GM19452 (cell line): ENCODE measurements at regions not wholly inside any gene's neighbourhood (a gene's known extent, or its start where the extent isn't known, plus 50 kb on each side); places are given as distances from the start of the nearest gene placed in this dataset.

Source experiments
- ATAC-seq: cut with Tn5 transposase; IDR thresholded peaks from one replicate; pipeline ENCODE4 v1.9.1; 2021; ENCODE audit not compliant: unreplicated experiment

DNA sequence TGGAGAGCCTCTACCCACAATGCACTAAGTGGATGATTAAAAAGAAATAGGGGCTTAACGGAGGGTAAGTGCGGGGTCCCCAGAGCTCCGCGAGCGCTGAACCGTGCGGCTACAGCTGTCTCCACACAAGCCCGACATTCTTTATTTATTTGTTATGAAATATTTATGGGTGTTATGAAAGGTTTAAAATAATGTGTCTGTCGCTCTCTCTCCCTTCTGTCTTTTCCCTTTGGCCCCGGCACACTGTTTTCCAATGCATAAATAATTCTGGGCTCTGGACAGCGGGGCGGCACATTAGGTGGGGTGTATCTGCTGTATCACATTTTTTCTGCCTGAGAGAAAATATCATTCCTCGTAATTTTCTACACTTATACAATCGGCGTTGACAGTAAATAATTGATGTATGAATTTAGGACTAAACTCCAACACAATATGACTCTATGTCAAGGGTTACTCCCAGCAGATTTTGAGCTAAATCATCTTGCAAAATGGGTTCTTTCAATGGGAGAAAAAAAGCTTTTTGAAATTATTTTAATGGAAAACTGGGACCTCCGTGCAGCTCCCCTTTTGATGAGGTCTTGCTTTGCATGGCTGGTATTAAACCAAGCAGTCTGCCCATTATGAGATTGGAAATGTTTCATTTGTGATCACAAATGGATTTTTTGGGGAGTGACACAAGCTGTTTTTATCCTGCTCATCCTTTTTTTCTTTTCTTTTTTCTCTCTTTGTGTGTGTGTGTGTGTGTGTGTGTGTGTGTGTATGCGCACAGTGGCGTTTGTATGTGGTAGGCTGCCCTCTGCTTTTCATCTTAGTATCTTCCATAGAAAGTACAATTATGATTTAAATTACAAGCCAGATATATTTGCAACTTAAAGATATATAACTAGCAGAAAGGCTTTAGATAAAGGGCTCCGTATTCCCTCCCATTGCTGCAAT, 370.6 kb upstream of the IRX4 start:
- ATAC-seq: no peak

- no peak for ATAC-seq
These were observed 369.0 kb upstream of the IRX4 start for GRCh38 chr5:2251751-2252150.

DNA sequence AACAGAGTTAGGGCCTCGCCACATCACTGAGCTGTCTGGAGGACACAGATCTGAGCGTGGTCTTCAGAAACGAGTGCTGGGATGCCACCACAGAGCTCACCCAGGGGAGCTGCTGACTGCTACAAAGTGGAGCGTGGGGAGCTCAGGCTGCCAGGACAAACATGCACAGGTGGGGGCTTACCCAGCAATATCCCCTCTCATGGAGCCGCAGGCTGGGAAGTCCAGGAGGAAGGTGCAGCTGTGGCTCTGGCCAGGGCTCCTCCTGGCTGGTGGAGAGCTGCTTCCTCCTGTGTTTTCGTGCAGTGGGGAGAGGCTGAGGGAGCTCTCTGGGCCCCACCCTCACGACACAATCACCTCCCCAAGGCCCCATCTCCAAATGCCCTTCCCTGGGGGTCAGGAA, 368.6 kb upstream of the IRX4 start:
- ATAC-seq: no peak

- ATAC-seq: no peak
These were observed 367.7 kb upstream of the IRX4 start for GRCh38 chr5:2250365-2250950.

GRCh38 chr5:2249442-2249841, 366.7 kb upstream of the IRX4 start:
- ATAC-seq: no peak

GRCh38 chr5:2249026-2249425, 366.3 kb upstream of the IRX4 start:
- ATAC-seq: no peak

DNA sequence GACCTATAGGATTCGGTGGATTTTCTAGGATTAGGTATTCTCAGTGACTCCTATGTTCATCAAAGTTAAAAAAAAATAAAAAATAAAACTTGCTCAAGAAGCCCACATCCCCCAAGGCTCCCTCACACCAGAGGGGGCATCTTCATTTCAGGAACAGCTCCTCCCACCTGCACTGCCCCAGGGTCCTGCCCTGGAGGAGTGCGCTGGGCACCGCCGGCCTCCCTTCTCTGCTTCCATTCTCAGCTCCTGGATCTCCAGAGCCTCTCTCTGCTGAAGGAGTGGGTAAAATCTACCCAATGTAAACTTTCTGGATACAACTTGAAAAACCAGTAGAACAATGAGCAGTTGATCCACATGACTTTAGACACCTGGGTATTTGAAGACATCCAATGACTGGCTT, 359.8 kb upstream of the IRX4 start:
- no peak for ATAC-seq

DNA sequence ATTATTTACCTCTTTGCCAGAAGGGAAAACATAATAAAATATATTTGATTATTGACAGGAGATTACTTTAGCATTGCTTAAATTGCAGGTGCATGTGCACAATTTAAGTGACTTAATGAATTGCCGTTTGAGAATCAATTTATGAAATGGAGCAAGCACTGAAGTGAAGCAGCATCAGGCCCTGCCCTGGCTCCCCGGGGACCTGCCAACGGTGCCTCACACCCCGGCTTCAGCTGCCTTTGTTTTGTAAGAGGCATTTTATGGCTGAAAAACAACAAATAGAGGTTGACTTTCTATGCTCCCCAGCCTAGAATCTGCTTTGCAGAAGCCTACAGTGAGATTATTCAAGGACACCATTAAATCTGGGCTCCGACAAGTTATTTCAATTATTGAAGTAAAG, 359.1 kb upstream of the IRX4 start:
- no peak for ATAC-seq

GRCh38 chr5:2240118-2240904, 357.6 kb upstream of the IRX4 start:
- no peak for ATAC-seq

GRCh38 chr5:2239201-2239910, 356.6 kb upstream of the IRX4 start:
- ATAC-seq: no peak

GRCh38 chr5:2238732-2239131, 356.0 kb upstream of the IRX4 start:
- no peak for ATAC-seq

GRCh38 chr5:2227433-2227832, 344.7 kb upstream of the IRX4 start:
- no peak for ATAC-seq

- no peak for ATAC-seq
These were observed 342.0 kb upstream of the IRX4 start for GRCh38 chr5:2224689-2225088.

DNA sequence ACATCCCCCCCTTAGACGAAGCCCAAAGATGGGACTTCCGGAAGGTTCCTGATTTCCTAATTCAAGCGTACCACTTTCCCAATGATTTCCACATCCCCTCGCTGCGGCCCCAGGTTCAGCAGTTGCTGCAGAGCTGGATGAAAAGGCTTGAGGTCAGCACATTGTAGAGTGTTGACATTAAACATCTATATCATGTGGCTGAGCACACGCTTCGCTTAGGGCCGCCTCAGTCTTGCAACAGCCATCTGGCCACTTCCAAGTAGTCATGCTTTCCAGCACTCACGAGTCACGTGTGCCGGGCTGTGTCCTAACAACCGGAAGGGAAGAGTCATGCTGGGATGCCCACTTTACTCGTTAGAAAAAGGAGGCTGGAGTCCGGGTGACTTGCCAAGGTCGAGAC, 340.6 kb upstream of the IRX4 start:
- no peak for ATAC-seq

- ATAC-seq: no peak
These were observed 339.7 kb upstream of the IRX4 start for GRCh38 chr5:2222246-2222992.

GRCh38 chr5:2221450-2221849, 338.7 kb upstream of the IRX4 start:
- ATAC-seq: no peak

DNA sequence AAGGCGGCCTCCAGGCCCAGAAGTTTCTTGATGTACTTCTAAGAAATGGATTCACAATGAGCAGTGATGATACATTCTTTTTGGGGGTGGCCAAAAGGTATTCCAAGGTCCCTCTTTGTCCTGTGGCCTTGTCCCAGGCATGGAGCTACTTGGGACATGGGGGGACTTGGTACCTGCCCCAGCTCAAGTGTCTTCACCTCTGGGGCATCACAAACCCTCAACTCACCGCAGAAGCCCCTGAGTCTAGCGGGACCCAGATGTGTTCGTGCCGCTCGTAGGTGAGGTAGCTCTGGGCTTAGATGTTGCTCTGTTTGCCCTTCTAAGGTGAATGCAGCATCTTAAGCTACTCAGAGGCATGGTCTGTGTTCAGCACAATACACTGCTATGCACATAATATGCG, 338.0 kb upstream of the IRX4 start:
- no peak for ATAC-seq

- ATAC-seq: no peak
These were observed 336.5 kb upstream of the IRX4 start for GRCh38 chr5:2219149-2219776.

DNA sequence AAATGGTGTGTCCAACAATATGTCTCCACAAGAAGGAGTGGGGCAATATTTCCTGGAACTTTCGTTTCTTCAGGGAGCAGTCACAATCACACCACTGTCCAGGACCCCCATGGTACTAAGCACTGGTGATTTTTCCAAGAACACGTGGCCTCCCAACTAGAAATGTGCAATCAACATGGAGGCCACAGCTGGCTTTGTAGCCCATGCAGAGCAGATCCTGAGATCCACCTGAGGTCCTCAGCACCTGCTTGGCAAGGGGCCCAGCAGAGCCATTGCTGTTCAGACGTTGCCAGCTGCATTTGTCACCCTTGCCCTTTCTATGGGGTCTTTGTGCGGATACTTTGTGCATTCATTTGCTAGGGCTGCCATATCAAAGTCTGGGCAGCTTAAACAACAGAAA, 334.5 kb upstream of the IRX4 start:
- no peak for ATAC-seq
